OCI-LY7 (cell line): ENCODE measurements at regions not wholly inside any gene's neighbourhood (a gene's known extent, or its start where the extent isn't known, plus 50 kb on each side); places are given as distances from the start of the nearest gene placed in this dataset.

ENCODE experiments used
- BruUV-seq: library from RNA; stranded (reverse); fragments of 400-500 nt; replicated peaks from 2 replicates; lab custom pipeline; 2021; lab: Mats Ljungman, UMichigan
- CTCF ChIA-PET: fragments of 300-600 bp; sonication (Branson Sonifier 250); formaldehyde crosslinking; loops from one replicate; lab custom pipeline; 2022; ENCODE audit warnings: antibody characterized with exemption; ENCODE audit not compliant: unreplicated experiment; lab: Charles Lee
- POLR2A ChIA-PET: fragments of 300-600 bp; sonication (Branson Sonifier 250); formaldehyde crosslinking; loops from one replicate; lab custom pipeline; 2022; ENCODE audit warnings: antibody characterized with exemption; lab: Charles Lee
- DNase-seq: peaks from one replicate; pipeline ENCODE4 v3.0.0-alpha.2; 2015; ENCODE audit warnings: low spot score
- H2AFZ ChIP-seq: fragments of 200-600 bp; sonication (generic), shearing (Covaris generic); 2 replicates; pipeline ENCODE4 v1.6.1; 2014; ENCODE audit warnings: mild to moderate bottlenecking, antibody characterized with exemption, low read length, moderate library complexity
- H3K27ac ChIP-seq: fragments of 200-600 bp; sonication (generic); 2 replicates; pipeline ENCODE4 v1.5.1; 2014; ENCODE audit warnings: mixed run types, low read depth, mild to moderate bottlenecking, moderate library complexity, low read length, inconsistent platforms; ENCODE audit not compliant: poor library complexity, severe bottlenecking
- H3K36me3 ChIP-seq: fragments of 200-600 bp; sonication (generic); 2 replicates; pipeline ENCODE4 v1.6.1; 2014; ENCODE audit warnings: mild to moderate bottlenecking, antibody characterized with exemption, low read length, moderate library complexity, mixed read lengths; ENCODE audit not compliant: insufficient read depth
- H3K4me1 ChIP-seq: fragments of 200-600 bp; sonication (generic); 2 replicates; pipeline ENCODE4 v1.5.1; 2014; ENCODE audit warnings: mild to moderate bottlenecking, low read length; ENCODE audit not compliant: insufficient read depth, poor library complexity, severe bottlenecking
- H3K4me2 ChIP-seq: fragments of 200-600 bp; sonication (generic); 2 replicates; pipeline ENCODE4 v1.6.1; 2014; ENCODE audit warnings: mild to moderate bottlenecking, low read length
- H3K4me3 ChIP-seq: fragments of 200-600 bp; sonication (generic); 2 replicates; pipeline ENCODE4 v1.5.1; 2014; ENCODE audit warnings: mild to moderate bottlenecking, low read depth, low read length; ENCODE audit not compliant: poor library complexity, severe bottlenecking
- H3K79me2 ChIP-seq: fragments of 200-600 bp; sonication (generic); 2 replicates; pipeline ENCODE4 v1.6.1; 2016; ENCODE audit warnings: low read depth, mild to moderate bottlenecking, low read length, moderate library complexity, mixed read lengths; ENCODE audit not compliant: insufficient read depth
- H3K9me2 ChIP-seq: fragments of 200-600 bp; sonication (generic); 2 replicates; pipeline ENCODE4 v1.6.1; 2016; ENCODE audit warnings: mild to moderate bottlenecking, low read length, mixed read lengths; ENCODE audit not compliant: insufficient read depth
- H3K9me3 ChIP-seq: fragments of 200-600 bp; sonication (generic); 2 replicates; pipeline ENCODE4 v1.6.1; 2014; ENCODE audit warnings: mild to moderate bottlenecking, mixed run types, low read length, mixed read lengths
- H4K20me1 ChIP-seq: fragments of 200-600 bp; sonication (generic); 2 replicates; pipeline ENCODE4 v1.6.1; 2014; ENCODE audit warnings: mild to moderate bottlenecking, antibody characterized with exemption, low read length, moderate library complexity, mixed read lengths; ENCODE audit not compliant: insufficient read depth
- EZH2phosphoT487 ChIP-seq: fragments of 200-600 bp; sonication (generic); IDR thresholded peaks from 2 replicates; pipeline ENCODE4 v1.6.1; 2018; ENCODE audit warnings: low read depth, borderline replicate concordance, mild to moderate bottlenecking, mixed run types, antibody characterized with exemption, low read length, moderate library complexity, mixed read lengths
- intact Hi-C: fragments of 100-400 bp; cut with micrococcal nuclease; formaldehyde crosslinking; loops from one replicate; pipeline ENCODE4 v1.10.0; 2022; ENCODE audit not compliant: unreplicated experiment
- TF ChIP-seq, protein P1 (sequence below): fragments of 200-600 bp; sonication (generic); conservative IDR thresholded peaks from 2 replicates; pipeline ENCODE4 v1.5.1; 2014; ENCODE audit warnings: mild to moderate bottlenecking, antibody characterized with exemption, low read length, moderate library complexity, mixed read lengths

DNA sequence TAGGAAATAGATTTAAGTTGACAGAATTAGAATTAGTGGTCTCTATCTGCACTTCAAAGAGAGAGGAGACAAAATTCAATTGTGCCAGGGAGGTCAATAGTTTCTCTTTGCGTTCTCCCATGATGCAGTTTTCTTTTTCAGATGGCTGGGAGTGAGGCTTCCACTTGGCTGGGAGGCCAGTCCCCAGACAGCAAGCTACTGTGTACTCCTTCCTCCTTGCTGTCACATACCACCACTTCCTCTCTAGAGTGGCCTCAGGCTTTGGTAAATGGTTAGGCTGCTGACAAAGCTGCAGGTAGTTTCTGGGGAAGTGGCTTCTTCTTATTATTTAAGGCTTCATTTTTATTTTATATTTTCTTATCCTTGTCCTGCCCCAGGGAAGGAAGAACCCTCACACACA, 106.2 kb upstream of the HS3ST4 start:
- H3K4me3 ChIP-seq: no peak overlapping the region
- no peak overlapping the region for H2AFZ ChIP-seq
- ChIA-PET POLR2A (no interaction called here), CTCF (no interaction called here)
- no peak overlapping the region for H3K27ac ChIP-seq
- no peaks in the 10 kb centered on the region for H3K9me3 ChIP-seq
- no peaks in the 10 kb centered on the region for H3K4me1 ChIP-seq
- peak; percentile 0 for DNase-seq
- no peaks in the 10 kb centered on the region for H4K20me1 ChIP-seq
- no peaks in the 10 kb centered on the region for H3K9me2 ChIP-seq
- intact Hi-C loops: no loop called here
- no peaks in the 10 kb centered on the region for H3K36me3 ChIP-seq
- H3K4me2 ChIP-seq: no peak overlapping the region
- TF ChIP-seq EZH2phosphoT487: no peak
- TF ChIP-seq, protein P1, sequence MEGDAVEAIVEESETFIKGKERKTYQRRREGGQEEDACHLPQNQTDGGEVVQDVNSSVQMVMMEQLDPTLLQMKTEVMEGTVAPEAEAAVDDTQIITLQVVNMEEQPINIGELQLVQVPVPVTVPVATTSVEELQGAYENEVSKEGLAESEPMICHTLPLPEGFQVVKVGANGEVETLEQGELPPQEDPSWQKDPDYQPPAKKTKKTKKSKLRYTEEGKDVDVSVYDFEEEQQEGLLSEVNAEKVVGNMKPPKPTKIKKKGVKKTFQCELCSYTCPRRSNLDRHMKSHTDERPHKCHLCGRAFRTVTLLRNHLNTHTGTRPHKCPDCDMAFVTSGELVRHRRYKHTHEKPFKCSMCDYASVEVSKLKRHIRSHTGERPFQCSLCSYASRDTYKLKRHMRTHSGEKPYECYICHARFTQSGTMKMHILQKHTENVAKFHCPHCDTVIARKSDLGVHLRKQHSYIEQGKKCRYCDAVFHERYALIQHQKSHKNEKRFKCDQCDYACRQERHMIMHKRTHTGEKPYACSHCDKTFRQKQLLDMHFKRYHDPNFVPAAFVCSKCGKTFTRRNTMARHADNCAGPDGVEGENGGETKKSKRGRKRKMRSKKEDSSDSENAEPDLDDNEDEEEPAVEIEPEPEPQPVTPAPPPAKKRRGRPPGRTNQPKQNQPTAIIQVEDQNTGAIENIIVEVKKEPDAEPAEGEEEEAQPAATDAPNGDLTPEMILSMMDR: no peak
- H3K79me2 ChIP-seq: no peaks in the 10 kb centered on the region
- no TSS peak for BruUV-seq

DNA sequence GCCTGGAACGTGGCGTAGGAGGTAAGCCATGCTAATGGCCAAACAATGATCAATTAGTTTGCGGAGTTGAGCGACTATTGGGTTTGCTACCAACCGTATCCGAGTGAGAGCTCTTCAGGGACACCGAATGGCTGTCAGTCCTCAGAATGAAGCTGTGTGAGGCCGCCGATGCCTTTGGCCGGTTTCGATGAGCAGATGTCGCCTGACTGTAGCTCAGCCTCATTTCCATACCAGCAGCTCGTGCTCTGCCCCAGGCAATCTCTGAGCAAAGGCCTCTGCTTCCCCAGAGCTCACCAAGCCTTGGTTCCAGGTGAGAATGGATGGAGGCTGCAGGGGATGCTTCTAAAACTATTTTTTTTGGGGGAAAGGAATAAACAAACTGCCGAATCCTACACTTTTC, 111.7 kb upstream of the HS3ST4 start:
- no peaks in the 10 kb centered on the region for H3K36me3 ChIP-seq
- no peak overlapping the region for H3K27ac ChIP-seq
- intact Hi-C loops: no loop called here
- POLR2A ChIA-PET: no interaction called here
- CTCF ChIA-PET: no interaction called here
- no peaks in the 10 kb centered on the region for H3K9me2 ChIP-seq
- H3K4me3 ChIP-seq: no peak overlapping the region
- no peaks in the 10 kb centered on the region for H4K20me1 ChIP-seq
- no peaks in the 10 kb centered on the region for H3K79me2 ChIP-seq
- H3K4me1 ChIP-seq: no peaks in the 10 kb centered on the region
- H2AFZ ChIP-seq: no peak overlapping the region
- DNase-seq: no peak
- no peaks in the 10 kb centered on the region for H3K9me3 ChIP-seq
- BruUV-seq: no TSS peak
- no peak for TF ChIP-seq EZH2phosphoT487
- TF ChIP-seq, protein P1: no peak
- H3K4me2 ChIP-seq: no peak overlapping the region

DNA sequence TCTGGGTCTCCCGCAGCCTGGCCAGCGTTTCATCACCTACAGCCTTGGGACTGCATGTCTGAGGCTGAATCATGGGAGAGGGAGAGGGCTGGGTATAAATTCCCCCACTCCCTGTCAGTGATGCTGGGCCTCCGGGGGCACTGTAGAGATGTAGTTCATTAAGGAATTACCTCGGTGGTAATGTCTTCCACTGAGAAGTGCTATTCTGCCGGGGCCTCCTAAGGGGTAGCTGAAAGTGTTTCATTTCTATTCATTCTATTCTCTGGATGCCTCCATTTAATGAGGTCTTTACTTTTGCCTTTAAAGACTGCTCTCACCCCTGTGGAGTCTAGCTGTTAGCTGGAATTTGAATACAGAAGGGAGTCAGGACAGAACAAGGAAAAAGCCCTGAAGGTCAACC, 116.4 kb upstream of the HS3ST4 start:
- BruUV-seq: no TSS peak
- H2AFZ ChIP-seq: no peak overlapping the region
- no peaks in the 10 kb centered on the region for H3K79me2 ChIP-seq
- H3K9me3 ChIP-seq: no peaks in the 10 kb centered on the region
- TF ChIP-seq, protein P1: no peak
- no peak for TF ChIP-seq EZH2phosphoT487
- H3K4me2 ChIP-seq: no peak overlapping the region
- ChIA-PET POLR2A (no interaction called here), CTCF (no interaction called here)
- no peak overlapping the region for H3K27ac ChIP-seq
- no peaks in the 10 kb centered on the region for H4K20me1 ChIP-seq
- H3K36me3 ChIP-seq: no peaks in the 10 kb centered on the region
- no peaks in the 10 kb centered on the region for H3K9me2 ChIP-seq
- H3K4me1 ChIP-seq: no peaks in the 10 kb centered on the region
- intact Hi-C loops: no loop called here
- H3K4me3 ChIP-seq: no peak overlapping the region
- no peak for DNase-seq
